Naive thymus-derived CD4-positive, alpha-beta T cell (primary cell): ENCODE measurements at regions not wholly inside any gene's neighbourhood (a gene's known extent, or its start where the extent isn't known, plus 50 kb on each side); places are given as distances from the start of the nearest gene placed in this dataset.

Source experiments
- ATAC-seq: fragments of 150-1000 bp; cut with Tn5 transposase; 2 replicates; pipeline ENCODE4 v1.10.0; 2021; ENCODE audit warnings: mild to moderate bottlenecking, moderate library complexity
- CTCF ChIA-PET: fragments of 350-600 bp; sonication (Branson Sonifier 250); formaldehyde crosslinking; loops from one replicate; lab custom pipeline; 2021; ENCODE audit warnings: antibody characterized with exemption; lab: Charles Lee
- POLR2A ChIA-PET: fragments of 350-600 bp; sonication (Branson Sonifier 250); formaldehyde crosslinking; loops from one replicate; lab custom pipeline; 2021; ENCODE audit warnings: antibody characterized with exemption, inconsistent platforms; lab: Charles Lee
- DNase-seq, 9 donors: peaks; one replicate each; pipeline versions ENCODE4 v3.0.0 to v3.0.0-alpha.2; 2020 to 2022; ENCODE audit warnings: mixed read lengths in 1 of 9
- H3K27ac ChIP-seq: one replicate; pipeline ENCODE4 v1.7.0; 2013; ENCODE audit warnings: mild to moderate bottlenecking, low read depth, low read length, moderate library complexity
- H3K27me3 ChIP-seq, 2 donors: one replicate each; pipeline ENCODE4 v1.7.0; 2013; ENCODE audit warnings: low read length in 2 of 2, mild to moderate bottlenecking in 2 of 2, moderate library complexity in 2 of 2; ENCODE audit not compliant: control insufficient read depth in 2 of 2, insufficient read depth in 2 of 2
- H3K36me3 ChIP-seq, 3 experiments: 1 replicate in 2 of 3; 2 replicates in 1 of 3; pipeline ENCODE4 v1.7.0; 2013; ENCODE audit warnings: low read length in 3 of 3, mild to moderate bottlenecking in 3 of 3, moderate library complexity in 1 of 3; ENCODE audit not compliant: insufficient read depth in 3 of 3, control insufficient read depth in 2 of 3
- H3K4me1 ChIP-seq, 2 donors: one replicate each; pipeline ENCODE4 v1.7.0; 2013; ENCODE audit warnings: low read length in 2 of 2, mild to moderate bottlenecking in 2 of 2, moderate library complexity in 1 of 2; ENCODE audit not compliant: control insufficient read depth in 2 of 2, insufficient read depth in 2 of 2
- H3K4me3 ChIP-seq: 2 replicates; pipeline ENCODE4 v1.7.0; 2013; ENCODE audit warnings: mild to moderate bottlenecking, low read length
- H3K9me3 ChIP-seq, 3 experiments: 1 replicate in 2 of 3; 2 replicates in 1 of 3; pipeline ENCODE4 v1.7.0; 2013; ENCODE audit warnings: low read length in 3 of 3; ENCODE audit not compliant: control insufficient read depth in 2 of 3
- H3K27ac Mint-ChIP-seq, 9 donors: one replicate each; pipeline ENCODE4 v1.8.0; 2020 to 2022; ENCODE audit warnings: mixed read lengths in 9 of 9, mild to moderate bottlenecking in 8 of 9, moderate library complexity in 5 of 9, inconsistent platforms in 2 of 9
- H3K27me3 Mint-ChIP-seq, 5 donors: one replicate each; pipeline ENCODE4 v1.8.0; 2021 to 2022; ENCODE audit warnings: mixed read lengths in 5 of 5, mild to moderate bottlenecking in 1 of 5
- H3K36me3 Mint-ChIP-seq, 5 donors: one replicate each; pipeline ENCODE4 v1.8.0; 2020 to 2022; ENCODE audit warnings: mixed read lengths in 5 of 5, mild to moderate bottlenecking in 3 of 5, inconsistent platforms in 1 of 5
- H3K4me1 Mint-ChIP-seq, 7 donors: one replicate each; pipeline ENCODE4 v1.8.0; 2020 to 2022; ENCODE audit warnings: mixed read lengths in 7 of 7, mild to moderate bottlenecking in 3 of 7, inconsistent platforms in 1 of 7
- H3K4me3 Mint-ChIP-seq, 10 donors: one replicate each; pipeline ENCODE4 v1.8.0; 2020 to 2022; ENCODE audit warnings: mild to moderate bottlenecking in 10 of 10, mixed read lengths in 10 of 10, moderate library complexity in 6 of 10, inconsistent platforms in 2 of 10
- H3K9me3 Mint-ChIP-seq, 11 donors: one replicate each; pipeline ENCODE4 v1.8.0; 2020 to 2022; ENCODE audit warnings: mixed read lengths in 11 of 11, mild to moderate bottlenecking in 4 of 11, inconsistent platforms in 1 of 11, moderate library complexity in 1 of 11
- intact Hi-C, 2 donors: fragments of 100-400 bp; cut with micrococcal nuclease; formaldehyde crosslinking; loops; one replicate each; pipeline ENCODE4 v1.15.1; 2023

- Mint-ChIP-seq H3K36me3 (no peaks in the 10 kb centered on the region), H3K4me3 (no peak overlapping the region), H3K9me3 (peaks cover 0 to 5% (median 0%) of the 10 kb centered on the region in 11 donors), H3K27ac (no peak overlapping the region), H3K4me1 (no peaks in the 10 kb centered on the region), H3K27me3 (peaks cover 0 to 5% (median 0%) of the 10 kb centered on the region in 5 donors)
- ChIA-PET POLR2A (no interaction called here), CTCF (no interaction called here)
- ATAC-seq (no peak), DNase-seq (no peak)
- H3K9me3 ChIP-seq = no peaks in the 10 kb centered on the region
- H3K27ac ChIP-seq = no peak overlapping the region
- intact Hi-C loops = no loop called here
- no peak overlapping the region for H3K4me3 ChIP-seq
- H3K4me1 ChIP-seq = no peaks in the 10 kb centered on the region
- H3K36me3 ChIP-seq = no peaks in the 10 kb centered on the region
- no peaks in the 10 kb centered on the region for H3K27me3 ChIP-seq
These were observed 513.3 kb downstream of the MDFIC start for GRCh38 chr7:115435178-115435577.

GRCh38 chr7:115429918-115430317 is 508.0 kb downstream of the MDFIC start:
- Histone ChIP-seq H3K4me1 (no peaks in the 10 kb centered on the region), H3K4me3 (no peak overlapping the region), H3K27ac (no peak overlapping the region), H3K36me3 (no peaks in the 10 kb centered on the region), H3K9me3 (no peaks in the 10 kb centered on the region), H3K27me3 (no peaks in the 10 kb centered on the region)
- no peaks in the 10 kb centered on the region for H3K27me3 Mint-ChIP-seq
- intact Hi-C loops = no loop called here
- ChIA-PET CTCF (no interaction called here), POLR2A (no interaction called here)
- H3K36me3 Mint-ChIP-seq = no peaks in the 10 kb centered on the region
- no peaks in the 10 kb centered on the region for H3K4me1 Mint-ChIP-seq
- no peak overlapping the region for H3K27ac Mint-ChIP-seq
- no peaks in the 10 kb centered on the region for H3K9me3 Mint-ChIP-seq
- ATAC-seq (no peak), DNase-seq (no peak)
- no peak overlapping the region for H3K4me3 Mint-ChIP-seq

- ChIA-PET CTCF (no interaction called here), POLR2A (no interaction called here)
- Mint-ChIP-seq H3K4me3 (no peak overlapping the region), H3K36me3 (no peaks in the 10 kb centered on the region), H3K27ac (no peak overlapping the region), H3K9me3 (peaks cover 0 to 3% (median 0%) of the 10 kb centered on the region in 11 donors), H3K27me3 (peaks cover 0 to 8% (median 0%) of the 10 kb centered on the region in 5 donors), H3K4me1 (no peaks in the 10 kb centered on the region)
- Histone ChIP-seq H3K4me3 (no peak overlapping the region), H3K27me3 (no peaks in the 10 kb centered on the region), H3K4me1 (no peaks in the 10 kb centered on the region), H3K36me3 (no peaks in the 10 kb centered on the region), H3K27ac (no peak overlapping the region), H3K9me3 (no peaks in the 10 kb centered on the region)
- intact Hi-C loops = no loop called here
- no peak for DNase-seq
- no peak for ATAC-seq
These were observed 495.8 kb downstream of the MDFIC start for GRCh38 chr7:115417662-115418061.

GRCh38 chr7:115410972-115411686 is 489.2 kb downstream of the MDFIC start:
- ChIA-PET POLR2A (no interaction called here), CTCF (interaction anchor here (0.7 kb wide), 1 partner anchor 1104 kb away, joined by 6 read pairs; no protein-coding TSS in a partner anchor)
- DNase-seq (no peak), ATAC-seq (peak; percentile 63)
- Mint-ChIP-seq H3K27ac (no peak overlapping the region), H3K4me1 (peaks cover 0 to 7% (median 0%) of the 10 kb centered on the region in 7 donors), H3K9me3 (peaks cover 0 to 3% (median 0%) of the 10 kb centered on the region in 11 donors), H3K27me3 (peaks cover 0 to 9% (median 0%) of the 10 kb centered on the region in 5 donors), H3K36me3 (no peaks in the 10 kb centered on the region), H3K4me3 (no peak overlapping the region)
- Histone ChIP-seq H3K9me3 (no peaks in the 10 kb centered on the region), H3K36me3 (no peaks in the 10 kb centered on the region), H3K27ac (no peak overlapping the region), H3K27me3 (no peaks in the 10 kb centered on the region), H3K4me1 (no peaks in the 10 kb centered on the region), H3K4me3 (no peak overlapping the region)
- intact Hi-C loops = no loop called here

GRCh38 chr7:115410434-115410820 is 488.5 kb downstream of the MDFIC start:
- POLR2A ChIA-PET = no interaction called here
- DNase-seq = no peak
- ATAC-seq = peak; percentile 69
- Histone ChIP-seq H3K9me3 (no peaks in the 10 kb centered on the region), H3K27me3 (no peaks in the 10 kb centered on the region), H3K36me3 (no peaks in the 10 kb centered on the region), H3K4me1 (no peaks in the 10 kb centered on the region), H3K4me3 (no peak overlapping the region), H3K27ac (no peak overlapping the region)
- Mint-ChIP-seq H3K36me3 (no peaks in the 10 kb centered on the region), H3K9me3 (peaks cover 0 to 3% (median 0%) of the 10 kb centered on the region in 11 donors), H3K27me3 (peaks cover 0 to 9% (median 0%) of the 10 kb centered on the region in 5 donors), H3K27ac (no peak overlapping the region), H3K4me1 (peaks cover 0 to 7% (median 0%) of the 10 kb centered on the region in 7 donors), H3K4me3 (no peak overlapping the region)
- intact Hi-C loops = no loop called here
- CTCF ChIA-PET = no interaction called here

GRCh38 chr7:115409682-115410433 is 488.0 kb downstream of the MDFIC start:
- no peaks in the 10 kb centered on the region for H3K36me3 Mint-ChIP-seq
- DNase-seq (no peak), ATAC-seq (no peak)
- Histone ChIP-seq H3K4me3 (no peak overlapping the region), H3K9me3 (no peaks in the 10 kb centered on the region), H3K36me3 (no peaks in the 10 kb centered on the region), H3K4me1 (no peaks in the 10 kb centered on the region), H3K27ac (no peak overlapping the region), H3K27me3 (no peaks in the 10 kb centered on the region)
- H3K27me3 Mint-ChIP-seq = peaks cover 0 to 9% (median 0%) of the 10 kb centered on the region in 5 donors
- no peak overlapping the region for H3K27ac Mint-ChIP-seq
- H3K4me1 Mint-ChIP-seq = peaks cover 0 to 7% (median 0%) of the 10 kb centered on the region in 7 donors
- H3K4me3 Mint-ChIP-seq = no peak overlapping the region
- ChIA-PET CTCF (no interaction called here), POLR2A (no interaction called here)
- peaks cover 0 to 3% (median 0%) of the 10 kb centered on the region in 11 donors for H3K9me3 Mint-ChIP-seq
- intact Hi-C loops = no loop called here
